ENCODE measurements at regions not wholly inside any gene's neighbourhood (a gene's known extent, or its start where the extent isn't known, plus 50 kb on each side); places are given as distances from the start of the nearest gene placed in this dataset.
"Not testable (repeated sequence)": the region's sequence is repeated elsewhere in the genome, so short reads cannot be mapped to it uniquely, and the experiment has no call there.

DNA sequence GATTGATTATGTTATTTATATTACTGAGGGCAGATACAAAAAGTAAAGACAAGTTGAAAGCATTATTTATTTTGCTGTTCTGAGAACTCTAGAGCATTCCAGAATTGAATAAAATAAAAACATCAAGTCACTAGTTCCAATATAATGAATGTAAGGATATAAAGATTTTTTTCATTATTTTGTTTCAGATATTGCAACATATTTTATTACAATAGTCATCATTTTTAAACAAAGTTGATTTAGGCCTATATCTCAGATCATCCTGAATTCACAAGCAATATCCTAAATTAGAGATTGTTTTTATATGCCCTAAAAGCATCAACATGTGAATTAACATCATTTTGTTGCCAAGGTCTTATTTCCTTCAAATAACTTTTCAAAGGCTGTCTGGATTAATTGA is 535.6 kb upstream of the KCND2 start:
- no peak for DNase-seq

DNA sequence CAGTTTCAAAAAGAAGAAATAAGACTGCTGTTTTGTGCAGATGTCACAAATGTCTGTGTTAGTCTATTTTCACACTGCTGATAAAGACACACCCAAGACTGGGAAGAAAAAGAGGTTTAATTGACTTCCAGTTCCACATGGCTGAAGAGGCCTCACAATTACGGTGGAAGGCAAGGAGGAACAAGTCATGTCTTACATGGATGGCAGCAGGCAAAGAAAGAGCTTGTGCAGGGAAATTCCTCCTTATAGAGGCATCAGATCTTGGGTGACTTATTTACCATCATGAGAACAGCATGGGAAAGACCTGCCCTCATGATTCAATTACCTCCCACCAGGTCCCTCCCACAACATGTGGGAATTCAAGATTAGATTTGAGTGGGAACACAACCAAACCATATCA is 527.7 kb upstream of the KCND2 start:
- DNase-seq = not testable (repeated sequence)

DNA sequence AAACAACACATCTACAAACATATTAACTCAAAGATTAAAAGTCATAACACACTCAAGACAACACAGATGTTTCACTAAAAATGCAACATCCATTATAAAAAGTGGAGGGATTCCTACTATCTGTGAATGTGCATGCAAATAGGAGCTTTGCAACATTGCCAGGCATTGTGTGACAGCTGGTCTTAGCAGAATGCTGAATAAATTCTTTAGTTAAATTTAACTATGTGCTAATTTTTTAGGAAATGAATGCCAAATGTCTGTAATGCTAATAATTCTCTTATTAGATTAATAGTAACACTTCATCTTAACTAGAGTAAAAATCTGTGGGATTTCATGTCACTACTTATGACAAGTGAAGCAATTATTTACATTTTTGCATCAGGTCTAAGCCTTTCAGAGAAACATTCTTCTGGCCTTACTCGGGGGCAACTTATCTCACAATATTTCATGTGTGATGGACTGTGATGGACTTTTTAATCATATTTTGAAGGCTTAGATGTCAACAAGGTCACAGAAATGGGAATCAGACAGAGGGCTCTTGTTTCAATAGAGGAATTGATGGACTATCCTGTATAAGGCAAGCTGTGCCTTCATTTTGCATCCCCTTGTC is 524.6 kb upstream of the KCND2 start:
- no peak for DNase-seq

DNA sequence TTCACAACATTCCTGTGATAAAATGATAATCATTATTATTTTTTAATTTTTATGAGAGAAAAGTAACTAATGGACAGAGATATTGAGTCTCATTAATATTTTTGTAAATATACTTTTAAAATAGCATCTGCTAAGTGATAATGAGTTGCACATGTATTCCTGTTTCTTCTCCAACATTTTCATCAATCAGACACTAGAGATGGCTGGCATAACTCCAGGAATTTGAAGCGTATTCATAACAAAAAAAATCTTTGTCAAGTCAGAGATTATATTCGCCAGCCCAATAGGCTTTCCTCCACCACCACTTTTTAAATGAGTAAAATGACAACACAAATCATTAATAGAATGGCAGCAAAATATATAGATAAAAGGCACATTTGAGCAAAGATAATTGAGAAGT is 524.0 kb upstream of the KCND2 start:
- DNase-seq = no peak

DNA sequence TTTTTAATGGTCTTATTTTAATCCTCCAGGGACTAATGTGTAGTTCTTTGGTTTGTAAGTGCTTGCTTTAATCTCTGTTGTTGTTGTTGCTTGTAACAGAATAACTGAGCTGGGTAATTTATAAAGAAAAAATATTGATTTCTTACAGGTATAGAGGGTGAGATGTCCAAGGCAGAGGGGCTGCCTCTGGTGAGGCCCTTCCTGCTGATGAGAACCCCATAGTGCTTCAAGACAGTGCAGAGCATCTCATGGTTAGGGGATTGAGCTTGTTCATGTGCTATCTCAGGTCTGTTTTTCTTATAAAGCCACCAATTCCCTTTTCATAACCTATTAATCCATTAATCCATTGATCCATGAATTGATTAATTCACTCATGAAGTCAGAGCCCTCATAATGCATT is 516.3 kb upstream of the KCND2 start:
- no peak for DNase-seq

DNA sequence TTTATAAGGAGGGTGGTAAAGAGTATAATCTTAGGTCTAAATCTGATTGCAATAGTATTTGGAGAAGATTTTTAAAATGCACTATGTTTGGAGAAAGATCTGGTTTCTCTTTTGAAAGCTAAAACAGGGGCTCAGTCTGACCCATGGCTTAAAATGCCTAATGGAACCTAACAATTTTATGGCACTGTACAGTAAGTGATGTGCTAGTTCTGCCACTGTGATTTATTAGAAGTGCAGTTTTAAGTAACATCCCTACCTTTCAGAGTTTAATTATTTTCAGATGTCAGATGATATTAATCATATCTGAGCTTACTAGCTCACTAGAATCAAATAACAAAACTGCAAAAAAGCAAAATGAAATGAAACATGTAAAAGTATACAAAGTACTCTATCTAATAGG is 514.7 kb upstream of the KCND2 start:
- DNase-seq = no peak

DNA sequence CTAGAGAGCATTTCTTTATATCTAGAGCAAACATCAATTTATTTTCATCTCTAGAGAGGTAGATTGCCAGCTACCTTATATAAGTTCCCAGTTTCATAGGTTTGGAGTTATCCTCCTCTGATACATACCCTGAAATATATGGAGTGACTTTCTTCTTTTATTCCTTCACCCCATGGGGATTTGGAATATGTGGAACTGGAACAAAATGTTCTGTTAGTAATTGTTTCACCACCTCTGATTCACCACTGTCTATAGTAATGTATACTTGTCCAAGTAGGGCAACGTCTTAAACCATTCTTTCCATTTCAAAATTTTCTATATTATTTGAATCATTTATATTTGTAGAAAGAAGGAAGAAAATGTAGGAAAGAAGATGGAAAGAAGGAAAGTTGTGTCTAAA is 511.2 kb upstream of the KCND2 start:
- DNase-seq = no peak

DNA sequence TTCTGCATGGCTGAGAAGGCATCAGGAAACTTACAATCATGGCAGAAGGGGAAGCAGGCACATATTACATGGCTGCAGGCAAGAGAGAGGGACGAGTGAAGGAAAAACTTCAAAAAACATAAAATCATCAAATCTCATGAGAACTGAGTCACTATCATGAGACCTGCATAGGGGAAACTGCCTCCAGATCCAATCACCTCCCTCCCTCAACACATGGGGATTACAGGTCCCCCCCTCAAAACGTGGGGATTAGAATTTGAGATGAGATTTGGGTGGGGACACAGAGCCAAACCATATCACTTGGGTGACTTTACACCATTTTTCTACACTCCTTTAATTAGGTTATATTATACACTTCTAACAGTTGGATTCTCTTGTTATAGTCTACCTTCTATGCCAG is 490.7 kb upstream of the KCND2 start:
- DNase-seq = no peak

DNA sequence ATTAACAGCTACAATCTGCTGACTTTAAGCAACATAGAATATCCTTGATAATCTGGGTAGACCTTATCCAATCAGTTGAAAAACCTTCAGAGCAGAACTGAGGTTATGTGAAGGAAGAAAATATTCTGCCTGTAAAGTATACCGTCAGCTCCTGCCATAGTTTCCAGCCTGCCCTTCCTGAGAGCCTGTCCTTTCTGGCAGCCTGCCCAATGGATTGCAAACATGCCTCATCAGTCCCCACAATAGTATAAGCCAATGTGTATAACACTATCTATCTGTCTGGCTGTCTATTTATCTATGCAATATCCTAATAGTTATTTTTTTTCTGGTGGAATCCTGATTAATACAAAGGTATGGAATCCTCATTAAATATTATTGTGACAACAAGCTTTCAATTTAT is 489.2 kb upstream of the KCND2 start:
- peak; percentile 63 to 77 for DNase-seq

DNA sequence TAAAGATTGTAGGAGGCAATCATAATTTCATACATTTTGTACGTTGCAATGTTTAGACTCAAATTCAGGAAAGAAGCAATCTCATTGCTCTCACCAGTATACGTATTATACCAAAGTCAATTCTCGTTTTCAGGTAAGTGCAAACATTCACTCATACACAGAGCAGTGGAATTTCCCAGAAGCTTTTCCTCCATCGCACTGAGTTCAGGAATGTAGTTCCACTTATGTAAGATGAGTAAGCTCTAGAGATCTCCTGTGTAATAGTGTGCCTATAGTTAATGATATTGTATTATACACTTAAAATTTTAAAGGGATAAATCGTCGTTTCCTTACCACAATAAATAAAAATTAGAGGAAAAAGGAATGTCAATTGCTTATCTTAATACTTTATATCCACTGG is 470.8 kb upstream of the KCND2 start:
- DNase-seq = no peak

DNA sequence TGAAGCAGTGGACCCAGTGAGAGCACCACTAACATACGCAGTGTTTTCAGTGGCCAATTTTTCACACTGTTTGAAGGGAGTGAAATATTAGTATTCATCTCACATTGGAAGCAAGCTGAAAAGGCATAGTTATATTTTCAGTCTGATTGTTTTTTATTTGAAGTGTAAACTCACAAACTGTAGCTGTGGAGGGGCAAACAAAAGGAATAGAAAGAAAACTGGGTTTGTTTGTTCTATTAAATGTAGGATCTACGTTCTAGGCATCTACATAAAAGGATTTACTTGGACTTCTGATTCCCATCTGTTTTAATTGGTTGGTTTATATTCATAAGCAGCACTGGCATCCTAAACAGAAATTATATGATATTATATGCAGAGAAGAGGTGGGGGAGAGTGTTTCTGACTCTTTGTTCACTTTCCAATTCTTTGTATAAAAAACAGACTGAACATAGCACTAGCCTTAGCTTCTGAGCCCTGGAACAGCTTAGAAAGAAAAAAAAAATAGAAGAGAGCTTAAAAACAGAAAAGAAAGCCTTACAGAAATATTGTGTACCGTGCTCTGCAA is 447.8 kb upstream of the KCND2 start:
- no peak for DNase-seq

DNA sequence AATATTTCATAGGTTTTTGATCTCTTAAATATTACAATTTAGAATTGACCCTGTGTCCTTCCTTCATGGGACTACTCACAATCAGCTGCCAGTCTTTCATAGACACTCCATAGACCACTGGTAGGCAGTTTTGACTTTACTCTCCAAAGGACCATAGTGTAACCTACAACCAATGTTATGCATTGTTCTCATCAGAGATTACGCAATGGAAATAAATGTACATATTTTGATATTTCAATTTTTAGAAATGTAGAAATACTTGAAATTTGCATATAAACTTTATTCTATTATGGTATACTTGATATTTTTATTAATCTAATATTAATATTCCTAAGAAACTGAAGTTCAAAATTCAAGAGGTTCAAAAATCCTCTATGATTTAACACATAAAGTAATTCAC is 446.4 kb upstream of the KCND2 start:
- DNase-seq = no peak

DNA sequence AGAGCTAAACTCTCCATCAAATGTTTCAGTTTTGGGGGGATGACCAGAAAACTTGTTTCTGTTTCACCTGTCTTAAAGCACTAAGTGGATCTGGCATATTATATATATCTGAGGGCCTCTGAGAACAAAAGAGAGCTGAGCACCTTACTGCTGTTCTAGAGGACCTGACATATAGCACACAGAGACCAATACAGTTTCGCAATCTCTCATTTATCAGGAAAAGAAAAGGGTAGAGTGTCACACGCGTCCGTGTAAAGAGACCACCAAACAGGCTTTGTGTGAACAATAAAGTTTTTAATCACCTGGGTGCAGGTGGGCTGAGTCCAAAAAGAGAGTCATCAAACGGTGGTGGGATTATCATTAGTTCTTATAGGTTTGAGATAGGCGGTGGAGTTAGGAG is 434.5 kb upstream of the KCND2 start:
- no peak for DNase-seq

DNA sequence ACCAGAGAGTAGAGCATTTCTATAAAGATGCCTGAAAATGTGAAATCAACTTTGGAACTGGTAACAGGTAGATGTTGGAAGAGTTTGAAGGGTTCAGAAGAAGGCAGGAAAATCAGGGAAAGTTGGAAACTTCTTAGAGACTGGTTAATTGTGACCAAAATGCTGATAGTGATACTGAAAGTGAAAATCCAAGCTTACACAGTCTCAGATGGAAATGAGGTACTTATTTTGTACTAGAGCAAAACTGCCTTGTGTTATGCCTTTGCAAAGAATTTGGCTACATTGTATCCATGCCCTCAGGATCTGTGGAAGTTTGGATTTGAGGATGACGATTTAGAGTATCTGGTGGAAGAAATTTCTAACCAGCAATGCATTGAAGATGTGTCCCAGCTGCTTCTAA is 430.6 kb upstream of the KCND2 start:
- no peak for DNase-seq

DNA sequence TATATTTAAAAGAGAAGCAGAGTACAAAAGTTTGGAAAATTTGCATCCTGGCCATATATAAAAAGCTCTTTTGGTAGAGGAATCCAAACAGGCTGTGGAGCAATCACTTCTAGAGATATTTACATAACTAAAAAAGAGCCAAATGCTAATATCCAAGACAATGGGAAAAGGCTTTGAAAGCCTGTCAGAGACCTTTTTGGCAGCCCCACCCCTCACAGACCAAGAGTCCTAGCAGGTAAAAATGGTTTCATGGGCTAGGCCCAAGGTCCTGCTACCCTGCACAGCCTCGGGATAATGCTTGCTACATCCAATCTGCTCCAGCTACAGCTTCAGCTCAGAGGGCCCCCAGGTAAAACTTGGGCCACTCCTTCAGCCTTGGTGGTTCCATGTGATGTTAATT is 430.2 kb upstream of the KCND2 start:
- DNase-seq = no peak

DNA sequence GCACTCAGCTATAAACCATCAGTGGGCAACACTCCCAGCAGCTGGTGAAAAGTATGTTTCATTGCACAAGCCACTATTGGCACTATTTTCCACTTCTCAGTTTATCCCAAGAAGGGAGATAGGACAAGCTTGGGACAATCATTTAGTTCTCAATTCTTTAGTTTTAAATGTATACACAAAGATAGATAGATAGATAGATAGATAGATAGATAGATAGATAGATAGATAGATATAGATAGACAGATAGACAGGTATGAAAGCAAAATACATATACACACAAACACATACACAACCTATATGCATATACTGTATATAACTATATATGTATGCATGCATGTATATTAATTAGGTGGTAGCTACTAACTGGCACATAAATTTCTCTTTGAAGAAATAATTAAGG is 411.6 kb upstream of the KCND2 start:
- DNase-seq = no peak

DNA sequence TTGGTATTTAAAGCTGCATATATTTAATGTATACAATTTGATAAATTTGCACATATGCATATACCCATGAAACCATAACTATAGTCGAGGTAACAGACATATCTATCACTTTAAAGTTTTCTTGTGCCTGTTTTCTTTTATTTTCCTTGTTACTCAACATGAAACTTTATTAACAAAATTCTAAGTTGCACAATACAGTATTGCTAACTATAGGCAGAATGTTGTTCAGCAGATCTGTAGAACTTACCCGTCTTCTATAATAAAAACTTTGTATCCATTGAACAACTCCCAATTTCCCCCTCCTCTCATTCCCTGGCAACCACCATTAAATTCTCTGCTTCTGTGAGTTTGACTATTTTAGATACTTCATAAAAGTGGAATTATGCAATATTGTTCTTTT is 404.6 kb upstream of the KCND2 start:
- DNase-seq = no peak

DNA sequence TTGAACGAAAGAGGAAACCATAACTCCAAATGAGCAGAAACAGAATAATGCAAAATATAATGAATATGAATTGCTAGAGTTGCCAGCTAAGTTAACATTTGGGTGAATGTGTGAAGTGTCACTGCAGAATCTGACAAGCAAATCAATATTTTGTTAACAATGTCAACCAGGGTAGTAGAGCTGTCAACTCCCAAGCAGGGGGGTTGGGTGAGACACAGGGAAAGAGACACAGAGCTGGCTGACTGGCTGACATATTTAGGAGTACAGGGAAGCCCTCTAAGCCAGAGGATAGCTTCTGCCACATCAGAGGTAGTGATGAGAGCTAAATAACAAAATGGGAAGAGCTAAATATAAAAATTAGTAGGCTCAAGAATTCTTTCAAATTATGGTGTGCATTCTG is 393.1 kb upstream of the KCND2 start:
- DNase-seq = no peak

DNA sequence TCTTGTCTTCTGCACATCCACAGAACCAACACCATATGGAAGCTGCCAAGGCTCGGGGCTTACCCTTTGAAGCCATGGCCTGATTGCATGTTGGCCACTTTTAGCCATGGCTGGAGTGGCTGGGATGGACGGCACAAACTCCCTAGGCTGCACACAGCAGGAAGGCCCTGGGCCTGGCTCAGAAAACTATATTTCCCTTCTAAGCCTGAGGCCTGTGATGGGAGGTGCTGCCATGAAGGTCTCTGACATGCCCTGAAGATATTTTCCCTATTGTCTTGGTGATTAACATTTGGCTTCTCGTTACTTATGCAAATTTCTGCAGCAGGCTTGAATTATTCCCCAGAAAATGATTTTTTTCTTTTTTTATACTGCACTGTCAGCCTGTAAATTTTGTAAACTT is 387.0 kb upstream of the KCND2 start:
- DNase-seq = no peak

DNA sequence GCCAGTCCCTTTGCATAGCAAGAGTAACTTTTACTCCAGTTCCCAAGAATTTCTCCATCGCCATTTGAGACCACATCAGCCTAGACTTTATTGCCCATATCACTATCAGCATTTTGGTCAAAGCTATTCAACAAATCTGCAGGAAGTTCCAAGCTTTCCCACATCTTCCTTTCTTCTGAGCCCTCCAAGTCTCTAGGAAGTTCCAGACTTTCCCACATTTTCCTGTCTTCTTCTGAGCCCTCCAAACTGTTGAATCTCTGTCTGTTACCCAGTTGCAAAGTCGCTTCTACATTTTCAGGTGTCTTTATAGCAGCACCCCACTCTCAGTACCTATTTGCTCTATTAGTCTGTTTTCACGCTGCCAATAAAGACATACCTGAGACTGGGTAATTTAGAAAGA is 386.4 kb upstream of the KCND2 start:
- not testable (repeated sequence) for DNase-seq

DNA sequence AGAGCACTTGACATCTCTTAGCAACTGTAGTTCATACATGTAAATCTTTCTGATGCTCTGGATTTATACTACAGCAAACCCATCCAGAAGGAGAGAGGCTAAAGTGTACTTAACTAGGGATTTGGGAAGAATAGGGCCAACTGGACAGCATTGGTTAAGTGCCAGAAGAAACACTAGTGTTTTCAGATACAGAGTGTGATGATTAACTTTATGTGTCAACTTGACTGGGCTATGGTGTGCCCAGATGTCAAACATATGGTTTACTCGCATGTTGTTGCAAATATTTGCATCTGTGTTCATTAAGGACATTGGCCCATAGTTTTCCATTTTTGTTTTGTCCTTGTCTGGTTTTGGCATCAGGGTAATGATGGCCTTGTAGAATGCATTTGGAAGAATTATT is 384.7 kb upstream of the KCND2 start:
- no peak for DNase-seq

DNA sequence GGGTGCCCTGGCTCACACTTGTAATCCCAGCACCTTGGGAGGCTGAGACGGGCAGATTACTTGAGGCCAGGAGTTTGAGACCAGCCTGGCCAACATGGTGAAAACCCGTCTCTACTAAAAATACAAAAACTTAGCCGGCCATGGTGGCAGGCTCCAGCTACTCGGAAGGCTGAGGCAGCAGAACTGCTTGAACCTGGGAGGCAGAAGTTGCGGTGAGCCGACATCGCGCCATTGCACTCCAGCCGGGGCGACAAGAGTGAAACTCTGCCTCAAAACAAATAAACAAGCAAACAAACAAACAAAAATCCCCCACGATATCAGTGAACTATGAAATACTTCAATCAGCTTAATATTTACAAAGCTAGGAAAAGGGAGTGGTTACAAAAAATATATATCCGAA is 382.3 kb upstream of the KCND2 start:
- no peak for DNase-seq

DNA sequence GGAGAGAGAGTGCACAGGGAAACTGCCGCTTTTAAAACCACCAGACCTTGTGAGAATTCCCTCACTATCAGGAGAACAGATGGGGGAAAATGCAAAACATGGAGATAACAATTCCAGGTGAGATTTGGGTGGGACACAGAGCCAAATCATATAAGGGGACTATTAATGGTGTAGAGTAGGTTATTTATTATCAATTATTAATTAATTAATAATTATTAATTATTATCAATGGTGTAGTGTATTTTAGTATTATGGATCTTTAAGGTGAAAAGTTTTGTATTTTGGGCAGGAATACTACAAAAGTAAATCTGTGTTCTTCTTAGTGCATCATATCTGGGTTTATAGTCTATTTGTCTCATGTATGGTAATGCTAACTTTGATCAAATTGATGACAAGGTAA is 377.7 kb upstream of the KCND2 start:
- no peak for DNase-seq

DNA sequence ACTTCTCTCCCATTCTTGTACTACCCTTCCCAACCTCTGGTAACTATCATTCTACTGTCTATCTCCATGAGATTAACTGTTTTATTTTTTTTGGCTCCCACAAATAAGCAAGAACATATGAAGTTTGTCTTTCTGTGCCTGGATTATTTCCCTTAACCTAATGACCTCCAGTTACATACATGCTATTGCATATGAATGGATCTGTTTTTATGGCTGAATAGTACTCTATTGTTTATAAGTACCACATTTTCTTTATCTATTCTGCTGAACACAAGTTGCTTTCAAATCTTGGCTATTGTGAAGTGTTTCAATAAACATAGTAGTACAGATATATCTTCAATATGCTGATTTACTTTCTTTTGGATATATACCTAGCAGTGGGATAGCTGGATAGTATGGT is 376.6 kb upstream of the KCND2 start:
- no peak for DNase-seq

DNA sequence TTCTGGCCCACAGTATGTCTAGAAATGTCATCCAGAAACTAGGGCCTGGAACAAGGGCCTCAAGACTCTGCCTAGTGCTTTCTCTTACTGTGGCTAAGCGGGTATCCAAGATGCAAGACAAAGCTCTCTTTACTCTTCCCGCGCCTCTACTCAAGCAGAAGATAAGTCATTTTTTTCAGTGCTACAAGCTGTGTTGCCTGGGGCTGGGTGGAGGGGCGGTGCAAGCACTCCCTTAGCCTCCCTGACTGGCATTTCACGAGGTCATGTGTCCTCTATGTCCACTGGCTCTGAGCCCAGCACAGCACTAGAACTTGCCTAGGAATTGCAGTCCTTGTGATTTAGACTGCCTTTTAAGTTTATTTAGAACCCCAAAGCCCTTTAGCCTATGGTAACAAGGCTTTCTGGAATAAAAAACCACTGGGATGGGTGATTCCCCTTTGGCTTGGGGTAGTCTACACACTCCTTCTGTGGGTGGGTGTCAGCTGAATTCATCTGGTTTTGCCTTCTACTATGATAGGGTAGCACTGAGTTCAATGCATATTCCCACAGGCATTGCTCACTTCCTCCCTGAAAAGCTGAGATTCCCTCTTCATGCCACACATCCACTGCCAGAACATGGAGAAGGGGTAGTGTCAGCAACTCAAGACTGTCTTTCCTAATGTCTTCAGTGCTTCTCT is 371.8 kb upstream of the KCND2 start:
- DNase-seq = no peak

Data from SHP77 (cell line).